Activated naive CD4-positive, alpha-beta T cell treated with anti-CD3 and anti-CD28 coated beads for 36 hours (primary cell): ENCODE measurements at regions not wholly inside any gene's neighbourhood (a gene's known extent, or its start where the extent isn't known, plus 50 kb on each side); places are given as distances from the start of the nearest gene placed in this dataset.

Experiments
- CTCF ChIA-PET: fragments of 350-600 bp; sonication (Branson Sonifier 250); formaldehyde crosslinking; loops from one replicate; lab custom pipeline; 2021; ENCODE audit warnings: antibody characterized with exemption; lab: Charles Lee
- DNase-seq: peaks from one replicate; pipeline ENCODE4 v3.0.0-alpha.2; 2020
- H3K27ac Mint-ChIP-seq: one replicate; pipeline ENCODE4 v1.8.0; 2021; ENCODE audit warnings: mild to moderate bottlenecking, mixed read lengths
- H3K27me3 Mint-ChIP-seq: one replicate; pipeline ENCODE4 v1.8.0; 2021; ENCODE audit warnings: low read depth, mixed read lengths
- H3K36me3 Mint-ChIP-seq: one replicate; pipeline ENCODE4 v1.8.0; 2021; ENCODE audit warnings: low read depth, mixed read lengths
- H3K4me1 Mint-ChIP-seq: one replicate; pipeline ENCODE4 v1.8.0; 2021; ENCODE audit warnings: low read depth, mixed read lengths
- H3K4me3 Mint-ChIP-seq: one replicate; pipeline ENCODE4 v1.8.0; 2021; ENCODE audit warnings: mild to moderate bottlenecking, moderate library complexity, mixed read lengths
- H3K9me3 Mint-ChIP-seq: one replicate; pipeline ENCODE4 v1.8.0; 2021; ENCODE audit warnings: mixed read lengths
- intact Hi-C: fragments of 100-400 bp; cut with micrococcal nuclease; formaldehyde crosslinking; loops from one replicate; pipeline ENCODE4 v1.15.1; 2023

GRCh38 chr1:62993844-62994243, 209.9 kb downstream of the ATG4C start:
- H3K36me3 Mint-ChIP-seq: no peaks in the 10 kb centered on the region
- H3K9me3 Mint-ChIP-seq: no peaks in the 10 kb centered on the region
- intact Hi-C loops: no loop called here
- no peak overlapping the region for H3K27ac Mint-ChIP-seq
- no peak for DNase-seq
- peaks cover 28% of the 10 kb centered on the region for H3K27me3 Mint-ChIP-seq
- CTCF ChIA-PET: interaction anchor here (0.7 kb wide), 1 partner anchor 447 kb away, joined by 9 read pairs; no protein-coding TSS in a partner anchor
- no peak overlapping the region for H3K4me3 Mint-ChIP-seq
- no peaks in the 10 kb centered on the region for H3K4me1 Mint-ChIP-seq

GRCh38 chr1:62995173-62995572, 211.2 kb downstream of the ATG4C start:
- CTCF ChIA-PET: no interaction called here
- Mint-ChIP-seq H3K27me3 (peaks cover 34% of the 10 kb centered on the region), H3K4me1 (no peaks in the 10 kb centered on the region), H3K4me3 (no peak overlapping the region), H3K36me3 (no peaks in the 10 kb centered on the region), H3K9me3 (no peaks in the 10 kb centered on the region), H3K27ac (no peak overlapping the region)
- intact Hi-C loops: no loop called here
- DNase-seq: no peak

DNA sequence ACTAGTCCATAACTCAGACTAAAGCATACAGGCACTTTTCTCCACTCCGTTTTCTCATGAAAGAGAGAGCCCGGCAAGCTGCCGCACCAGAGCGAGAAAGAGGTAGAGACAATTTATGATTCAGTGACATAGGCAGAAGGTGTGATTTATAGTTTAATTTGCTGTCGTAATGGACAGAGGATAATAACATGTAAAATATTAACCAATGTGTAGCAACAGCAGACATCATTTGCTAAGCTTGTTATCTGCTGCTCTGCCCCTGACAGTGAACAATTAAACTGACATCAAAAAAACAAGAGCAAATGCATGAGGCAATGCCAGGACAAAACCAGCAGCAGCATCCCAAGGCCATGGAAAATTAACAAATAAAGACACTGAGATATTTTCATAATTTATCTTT, 214.0 kb downstream of the ATG4C start:
- H3K9me3 Mint-ChIP-seq: no peaks in the 10 kb centered on the region

GRCh38 chr1:62998845-62999649, 215.1 kb downstream of the ATG4C start:
- CTCF ChIA-PET: no interaction called here
- no peak for DNase-seq
- H3K9me3 Mint-ChIP-seq: no peaks in the 10 kb centered on the region

More for the DNA sequence above, 214.0 kb downstream of the ATG4C start:
- no peak overlapping the region for H3K27ac Mint-ChIP-seq
- no peaks in the 10 kb centered on the region for H3K4me1 Mint-ChIP-seq
- peaks cover 30% of the 10 kb centered on the region for H3K27me3 Mint-ChIP-seq
- DNase-seq: no peak
- H3K36me3 Mint-ChIP-seq: no peaks in the 10 kb centered on the region
- no peak overlapping the region for H3K4me3 Mint-ChIP-seq
- intact Hi-C loops: no loop called here
- CTCF ChIA-PET: no interaction called here

GRCh38 chr1:63000508-63000907, 216.6 kb downstream of the ATG4C start:
- Mint-ChIP-seq H3K9me3 (no peaks in the 10 kb centered on the region), H3K36me3 (no peaks in the 10 kb centered on the region), H3K4me3 (no peak overlapping the region), H3K27ac (no peak overlapping the region), H3K4me1 (no peaks in the 10 kb centered on the region), H3K27me3 (peaks cover 20% of the 10 kb centered on the region)
- intact Hi-C loops: no loop called here
- CTCF ChIA-PET: no interaction called here
- no peak for DNase-seq

More at GRCh38 chr1:62998845-62999649, 215.1 kb downstream of the ATG4C start:
- intact Hi-C loops: no loop called here
- no peak overlapping the region for H3K4me3 Mint-ChIP-seq
- no peaks in the 10 kb centered on the region for H3K36me3 Mint-ChIP-seq
- no peak overlapping the region for H3K27ac Mint-ChIP-seq
- H3K27me3 Mint-ChIP-seq: peaks cover 23% of the 10 kb centered on the region
- no peaks in the 10 kb centered on the region for H3K4me1 Mint-ChIP-seq

- Mint-ChIP-seq H3K9me3 (no peaks in the 10 kb centered on the region), H3K4me3 (no peak overlapping the region), H3K27ac (no peak overlapping the region), H3K36me3 (no peaks in the 10 kb centered on the region), H3K4me1 (no peaks in the 10 kb centered on the region), H3K27me3 (peaks cover 10% of the 10 kb centered on the region)
- CTCF ChIA-PET: no interaction called here
- intact Hi-C loops: no loop called here
- DNase-seq: no peak
These were observed 220.9 kb downstream of the ATG4C start for GRCh38 chr1:63004868-63005267.

DNA sequence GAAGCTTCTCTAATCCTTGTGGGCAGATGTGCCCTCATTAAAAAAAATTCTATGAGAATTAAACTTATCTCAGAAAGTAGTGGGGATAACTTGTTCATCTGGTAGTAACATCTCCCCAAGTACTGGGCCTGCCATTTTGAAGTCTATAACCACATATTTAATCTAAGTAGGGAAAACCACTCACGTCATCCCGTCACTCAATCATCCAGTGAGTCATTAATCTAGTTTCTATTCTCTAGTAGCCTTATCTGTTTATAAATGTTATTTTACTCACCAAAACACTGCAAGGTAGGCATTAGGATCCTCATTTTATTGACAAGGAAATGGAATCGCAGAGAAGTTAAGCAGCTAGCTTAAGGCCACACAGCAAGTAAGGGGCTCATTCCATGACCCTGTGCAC, 221.9 kb downstream of the ATG4C start:
- DNase-seq: no peak
- Mint-ChIP-seq H3K9me3 (no peaks in the 10 kb centered on the region), H3K4me3 (no peak overlapping the region), H3K4me1 (no peaks in the 10 kb centered on the region), H3K36me3 (no peaks in the 10 kb centered on the region), H3K27me3 (peaks cover 6% of the 10 kb centered on the region), H3K27ac (no peak overlapping the region)
- CTCF ChIA-PET: no interaction called here
- intact Hi-C loops: no loop called here

DNA sequence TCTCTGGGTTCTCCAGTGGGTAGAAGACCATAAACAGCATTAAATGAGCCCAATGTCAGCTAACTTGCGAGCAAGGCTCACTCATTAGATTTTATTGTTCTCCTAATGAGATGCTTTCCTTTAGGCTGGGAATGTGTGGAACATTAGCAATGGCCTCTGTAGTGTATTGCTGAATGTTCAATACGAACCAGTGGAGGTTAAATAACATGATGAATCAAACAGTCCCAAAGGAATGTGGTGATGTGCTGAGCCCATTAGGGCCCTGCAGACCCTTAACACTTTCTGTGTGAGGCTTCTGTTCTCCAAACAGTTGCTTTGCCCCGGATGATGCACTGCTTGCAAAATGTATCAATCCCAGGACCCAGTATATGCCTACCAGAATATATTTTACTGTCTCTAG, 225.5 kb downstream of the ATG4C start:
- DNase-seq: no peak
- intact Hi-C loops: no loop called here
- H3K27ac Mint-ChIP-seq: no peak overlapping the region
- H3K9me3 Mint-ChIP-seq: peaks cover under 1% of the 10 kb centered on the region
- no peaks in the 10 kb centered on the region for H3K4me1 Mint-ChIP-seq
- H3K36me3 Mint-ChIP-seq: no peaks in the 10 kb centered on the region
- CTCF ChIA-PET: no interaction called here
- no peak overlapping the region for H3K4me3 Mint-ChIP-seq
- H3K27me3 Mint-ChIP-seq: peaks cover 3% of the 10 kb centered on the region

DNA sequence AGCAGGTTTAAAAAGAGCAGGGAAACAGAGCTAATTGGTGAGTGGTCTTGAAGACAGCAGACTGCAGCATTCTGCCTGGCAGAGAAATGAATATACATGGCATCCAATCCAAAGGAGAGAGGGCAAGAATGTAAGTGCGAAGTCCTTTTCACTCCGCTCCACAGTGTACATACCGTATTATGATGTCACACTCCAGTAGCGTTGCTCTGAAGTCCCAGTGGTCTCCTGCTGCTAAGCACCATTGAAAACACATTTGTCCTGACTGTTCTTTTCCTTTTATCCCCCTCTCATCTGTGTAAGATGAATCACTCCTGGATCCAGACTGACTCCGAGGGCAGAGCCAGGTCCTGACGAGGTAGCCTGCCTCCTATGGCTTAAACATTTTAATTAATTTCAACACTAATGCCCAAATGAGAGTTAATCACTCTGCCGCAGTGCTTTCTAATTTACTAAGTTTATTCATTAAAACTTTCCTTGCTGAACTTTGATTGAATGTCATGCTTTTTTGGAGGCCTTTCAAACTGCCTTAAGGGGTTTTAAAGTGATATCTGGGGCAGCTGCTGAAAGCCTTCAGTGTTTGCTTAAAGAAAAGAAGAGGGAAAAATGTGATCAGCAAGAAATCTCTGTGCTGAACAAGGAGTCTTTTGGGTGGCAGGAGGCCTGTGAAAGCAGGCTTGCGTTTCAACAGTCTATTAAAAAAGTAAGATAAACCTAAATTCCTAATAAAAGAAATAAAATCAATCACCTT, 227.2 kb downstream of the ATG4C start:
- Mint-ChIP-seq H3K36me3 (no peaks in the 10 kb centered on the region), H3K4me3 (no peak overlapping the region), H3K4me1 (no peaks in the 10 kb centered on the region), H3K9me3 (peaks cover 2% of the 10 kb centered on the region), H3K27ac (no peak overlapping the region), H3K27me3 (peaks cover 3% of the 10 kb centered on the region)
- intact Hi-C loops: no loop called here
- no peak for DNase-seq
- CTCF ChIA-PET: no interaction called here

- no peak overlapping the region for H3K4me3 Mint-ChIP-seq
- DNase-seq: no peak
- no peaks in the 10 kb centered on the region for H3K36me3 Mint-ChIP-seq
- H3K27ac Mint-ChIP-seq: no peak overlapping the region
- H3K4me1 Mint-ChIP-seq: no peaks in the 10 kb centered on the region
- peaks cover 2% of the 10 kb centered on the region for H3K9me3 Mint-ChIP-seq
- CTCF ChIA-PET: interaction anchor here (0.6 kb wide), 1 partner anchor 217 kb away, joined by 3 read pairs; no protein-coding TSS in a partner anchor
- peaks cover 3% of the 10 kb centered on the region for H3K27me3 Mint-ChIP-seq
- intact Hi-C loops: no loop called here
These were observed 228.4 kb downstream of the ATG4C start for GRCh38 chr1:63012339-63012738.

GRCh38 chr1:63014267-63014666, 230.3 kb downstream of the ATG4C start:
- H3K4me1 Mint-ChIP-seq: no peaks in the 10 kb centered on the region
- H3K27me3 Mint-ChIP-seq: peaks cover 6% of the 10 kb centered on the region
- no peak for DNase-seq
- H3K4me3 Mint-ChIP-seq: no peak overlapping the region
- peaks cover 2% of the 10 kb centered on the region for H3K9me3 Mint-ChIP-seq
- CTCF ChIA-PET: no interaction called here
- H3K36me3 Mint-ChIP-seq: no peaks in the 10 kb centered on the region
- no peak overlapping the region for H3K27ac Mint-ChIP-seq
- intact Hi-C loops: no loop called here

DNA sequence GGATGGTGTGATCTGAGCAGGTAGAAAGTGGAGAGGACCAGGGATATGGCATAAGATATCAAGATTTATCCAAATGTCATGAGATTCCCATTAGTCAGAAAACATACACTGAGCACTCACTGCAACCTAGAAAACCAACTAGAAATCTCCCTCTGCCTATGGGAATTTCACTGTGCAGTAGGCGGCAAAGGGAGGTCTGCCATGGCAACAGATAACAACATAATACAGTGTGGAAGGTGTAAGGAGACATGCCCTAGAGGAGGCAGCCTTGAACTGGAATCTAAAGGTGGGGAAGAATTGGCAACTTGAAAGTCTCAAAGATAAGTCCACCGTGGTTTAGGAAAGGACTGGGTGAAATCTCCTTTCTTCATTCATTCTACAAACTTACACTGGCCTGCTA, 238.4 kb downstream of the ATG4C start:
- Mint-ChIP-seq H3K9me3 (no peaks in the 10 kb centered on the region), H3K36me3 (no peaks in the 10 kb centered on the region), H3K27me3 (peaks cover 8% of the 10 kb centered on the region), H3K4me3 (no peak overlapping the region), H3K27ac (no peak overlapping the region), H3K4me1 (no peaks in the 10 kb centered on the region)
- intact Hi-C loops: no loop called here
- DNase-seq: no peak
- CTCF ChIA-PET: no interaction called here

DNA sequence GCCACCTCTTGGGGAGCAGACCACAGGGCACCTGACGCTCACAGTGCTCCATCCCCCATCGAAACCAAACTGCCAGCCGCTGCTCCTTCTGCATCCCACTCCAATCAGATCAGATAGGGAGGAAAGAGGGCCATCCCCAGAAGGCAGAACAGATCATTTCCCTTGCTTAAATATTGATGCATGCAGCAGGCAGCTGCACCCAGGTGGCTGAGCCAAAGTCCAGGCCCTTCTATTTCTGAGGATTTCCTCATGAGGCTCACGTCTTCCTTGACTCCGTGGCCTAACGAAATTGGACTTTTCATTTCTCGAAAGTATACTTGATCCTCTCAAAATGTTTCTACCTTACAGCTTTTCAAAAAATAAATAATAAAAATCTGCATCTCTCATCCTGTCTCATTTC, 239.2 kb downstream of the ATG4C start:
- intact Hi-C loops: no loop called here
- Mint-ChIP-seq H3K9me3 (no peaks in the 10 kb centered on the region), H3K4me1 (no peaks in the 10 kb centered on the region), H3K4me3 (no peak overlapping the region), H3K36me3 (no peaks in the 10 kb centered on the region), H3K27ac (no peak overlapping the region), H3K27me3 (peaks cover 8% of the 10 kb centered on the region)
- no peak for DNase-seq
- CTCF ChIA-PET: no interaction called here
